K562 (cell line): ENCODE measurements at regions not wholly inside any gene's neighbourhood (a gene's known extent, or its start where the extent isn't known, plus 50 kb on each side); places are given as distances from the start of the nearest gene placed in this dataset.

ENCODE experiments used
- ATAC-seq: fragments of 200-7000 bp; cut with Tn5 transposase; 3 replicates; pipeline ENCODE4 v1.9.1; 2020; ENCODE audit warnings: moderate library complexity
- BruUV-seq: library from RNA; stranded (reverse); fragments of 400-500 nt; replicated peaks from 2 replicates; lab custom pipeline; 2021; lab: Mats Ljungman, UMichigan
- CTCF ChIA-PET: fragments of 300-600 bp; formaldehyde crosslinking; extraction: SDS; loops from one replicate; lab custom pipeline; 2021; ENCODE audit warnings: low intra/inter-chr PET ratio; lab: Yijun Ruan, JAX
- POLR2A ChIA-PET: fragments of 300-600, 350-650 bp; sonication (Branson Sonifier 250); formaldehyde crosslinking; extraction: SDS; loops from one replicate; lab custom pipeline; 2021; ENCODE audit warnings: antibody characterized with exemption, inconsistent platforms; lab: Yijun Ruan, JAX
- DNase-seq, 4 experiments: peaks; one replicate each; pipeline versions ENCODE4 v3.0.0 to v3.0.0-alpha.2; 2011 to 2018; ENCODE audit warnings: low spot score in 3 of 4, mixed read lengths in 3 of 4; ENCODE audit errors: extremely low read depth in 1 of 4
- FAIRE-seq: peaks from 2 replicates; lab custom pipeline; 2011; peaks lifted over from hg19 to GRCh38; lab: Jason Lieb, UNC
- H2AFZ ChIP-seq: 2 replicates; pipeline ENCODE4 v1.6.0; 2011; ENCODE audit warnings: low read depth, low read length, control low read depth, inconsistent platforms
- H3K27ac ChIP-seq: fragments of 200-600 bp; 3 replicates; pipeline ENCODE4 v1.8.0; 2011; ENCODE audit warnings: low read depth, mild to moderate bottlenecking, control low read depth, inconsistent platforms, low read length, moderate library complexity, mixed read lengths; ENCODE audit errors: extremely low read depth
- H3K27me3 ChIP-seq, 2 experiments: fragments of 300-600 bp in 1 of 2; 2 replicates in 1 of 2; 3 replicates in 1 of 2; pipeline versions ENCODE4 v1.6.0 to v1.8.0; 2011; ENCODE audit warnings: inconsistent platforms in 2 of 2, low read length in 2 of 2, mild to moderate bottlenecking in 1 of 2, mixed read lengths in 1 of 2, moderate library complexity in 1 of 2; ENCODE audit not compliant: control insufficient read depth in 2 of 2, insufficient read depth in 2 of 2
- H3K36me3 ChIP-seq: fragments of 300-600 bp; 3 replicates; pipeline ENCODE4 v1.8.0; 2011; ENCODE audit warnings: mild to moderate bottlenecking, low read length, inconsistent platforms; ENCODE audit not compliant: control insufficient read depth, insufficient read depth
- H3K4me1 ChIP-seq, 2 experiments: fragments of 200-600 bp in 1 of 2; replicated peaks in 1 of 2; 2 replicates in 1 of 2; 3 replicates in 1 of 2; pipeline versions ENCODE4 v1.5.1 to v1.8.0; 2011; ENCODE audit warnings: inconsistent platforms in 2 of 2, low read length in 2 of 2, mild to moderate bottlenecking in 1 of 2, mixed read lengths in 1 of 2, moderate library complexity in 1 of 2; ENCODE audit not compliant: control insufficient read depth in 2 of 2, insufficient read depth in 2 of 2
- H3K4me2 ChIP-seq: 2 replicates; pipeline ENCODE4 v1.6.1; 2011; ENCODE audit warnings: low read length, control low read depth, inconsistent platforms, mixed read lengths; ENCODE audit not compliant: insufficient read depth
- H3K4me3 ChIP-seq: fragments of 200-600 bp; sonication (generic), shearing (Covaris generic); 2 replicates; pipeline ENCODE4 v1.5.1; 2016; ENCODE audit warnings: control low read depth, inconsistent platforms
- H3K79me2 ChIP-seq: fragments of 200-600 bp; 3 replicates; pipeline ENCODE4 v1.8.0; 2011; ENCODE audit warnings: low read length, inconsistent platforms; ENCODE audit not compliant: control insufficient read depth, insufficient read depth
- H3K9ac ChIP-seq, 2 experiments: 2 replicates each; pipeline versions ENCODE4 v1.6.0 to v1.6.1; 2011; ENCODE audit warnings: low read depth in 2 of 2, low read length in 2 of 2, control low read depth in 1 of 2, inconsistent platforms in 1 of 2, mild to moderate bottlenecking in 1 of 2, mixed read lengths in 1 of 2; ENCODE audit not compliant: insufficient read depth in 1 of 2
- H3K9me1 ChIP-seq: one replicate; pipeline ENCODE4 v1.6.0; 2011; ENCODE audit warnings: inconsistent platforms, mild to moderate bottlenecking, low read length, moderate library complexity; ENCODE audit not compliant: control insufficient read depth, insufficient read depth
- H3K9me3 ChIP-seq: replicated peaks from 2 replicates; pipeline ENCODE4 v1.5.1; 2011; ENCODE audit warnings: low read depth, low read length, inconsistent platforms; ENCODE audit not compliant: control insufficient read depth, insufficient read depth
- H4K20me1 ChIP-seq: replicated peaks from 2 replicates; pipeline ENCODE4 v1.6.1; 2011; ENCODE audit warnings: low read length, inconsistent platforms, mixed read lengths; ENCODE audit not compliant: control insufficient read depth, insufficient read depth
- ARHGAP35 ChIP-seq: fragments of 450-650 bp; IDR thresholded peaks from 2 replicates; pipeline ENCODE4 v1.6.1; 2018; ENCODE audit not compliant: partially characterized antibody
- CBX5 ChIP-seq: IDR thresholded peaks from 2 replicates; pipeline ENCODE4 v1.6.1; 2014; ENCODE audit warnings: low read depth, borderline replicate concordance
- HLTF ChIP-seq: fragments of 450-650 bp; IDR thresholded peaks from 2 replicates; pipeline ENCODE4 v1.6.1; 2016
- MAFF ChIP-seq: IDR thresholded peaks from 2 replicates; pipeline ENCODE4 v1.6.1; 2012; ENCODE audit warnings: low read length, improper control_type of control experiment
- MAFK ChIP-seq: IDR thresholded peaks from 2 replicates; pipeline ENCODE4 v1.6.1; 2011; ENCODE audit warnings: low read length, improper control_type of control experiment
- MAZ ChIP-seq, 2 experiments: fragments of 450-650 bp in 1 of 2; sonication (generic) in 1 of 2; formaldehyde crosslinking; IDR thresholded peaks in 1 of 2; conservative IDR thresholded peaks in 1 of 2; 2 replicates each; pipeline versions ENCODE4 v1.4.0 to v1.5.0; 2020; ENCODE audit warnings: mild to moderate bottlenecking in 1 of 2, missing genetic modification reagents in 1 of 2
- PHB2 ChIP-seq: fragments of 450-650 bp; IDR thresholded peaks from 2 replicates; pipeline ENCODE4 v1.6.1; 2017; ENCODE audit warnings: low read depth
- SREBF1 ChIP-seq: fragments of 150-350 bp; IDR thresholded peaks from 2 replicates; pipeline ENCODE4 v1.6.1; 2014; ENCODE audit warnings: antibody characterized with exemption, low read depth, low read length, borderline replicate concordance
- ZEB2 ChIP-seq: fragments of 450-650 bp; IDR thresholded peaks from 2 replicates; pipeline ENCODE4 v1.6.1; 2016
- ZNF253 ChIP-seq: fragments of 250-450 bp; sonication (Bioruptor Pico); conservative IDR thresholded peaks from 2 replicates; pipeline ENCODE4 v1.6.1; 2021; ENCODE audit warnings: mild to moderate bottlenecking
- WGBS: fragments of 100-300 bp; shearing (Covaris generic); methylation state at CpG from one replicate; pipeline ENCODE4 v1.1.6; 2016; ENCODE audit warnings: low coverage, mixed read lengths; ENCODE audit not compliant: insufficient coverage; ENCODE audit errors: missing lambda C conversion rate; 5-methylcytosine and 5-hydroxymethylcytosine counted together
- in situ Hi-C: fragments of 300-500 bp; cut with MboI; formaldehyde crosslinking; loops from 4 replicates; pipeline ENCODE4 v1.15.0; 2018; ENCODE audit warnings: inconsistent platforms, mixed read lengths
- intact Hi-C: fragments of 100-400 bp; cut with micrococcal nuclease; formaldehyde crosslinking; loops from 2 replicates; pipeline ENCODE4 v1.14.2; 2022
- TF ChIP-seq, protein P1 (sequence below): sonication (generic); formaldehyde crosslinking; IDR thresholded peaks from 2 replicates; pipeline ENCODE4 v1.8.1; 2022; ENCODE audit warnings: missing genetic modification reagents

DNA sequence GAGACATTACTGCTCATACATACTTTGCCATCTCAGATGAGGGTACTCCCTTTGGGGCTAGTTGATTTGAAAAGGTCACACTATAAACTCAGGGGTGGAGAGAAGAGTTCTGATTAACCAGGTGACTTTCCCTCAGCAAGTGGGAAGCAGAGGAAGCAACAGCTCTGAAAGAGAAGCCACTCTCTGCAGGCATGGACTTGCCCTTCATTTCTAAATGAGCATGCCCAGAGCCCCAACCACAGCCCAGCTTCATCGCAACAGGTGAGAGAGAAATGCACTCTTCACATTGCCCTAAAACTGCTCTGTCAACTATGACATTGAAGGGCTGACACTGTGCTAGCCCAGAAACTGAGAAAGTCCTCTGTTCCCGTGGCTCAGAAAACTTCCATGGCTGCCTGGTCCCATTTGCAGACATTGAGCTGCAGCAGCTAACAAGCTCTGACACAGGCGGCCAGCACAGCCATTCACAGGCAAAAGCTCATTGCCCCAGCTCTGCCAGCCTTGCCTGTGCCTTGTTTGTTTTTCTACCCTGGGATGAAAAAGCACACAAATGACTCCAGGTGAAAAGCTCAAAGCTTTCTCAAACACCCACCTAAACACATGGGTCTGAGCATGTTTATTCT, 419.8 kb upstream of the DYNLRB2 start:
- 0% methylated on average over 3 of the region's 3 CpGs for WGBS
- Histone ChIP-seq H3K36me3 (no peaks in the 10 kb centered on the region), H3K9ac (no peak overlapping the region)
- POLR2A ChIA-PET = interaction anchor here (0.6 to 1.1 kb wide), 2 partner anchors 10 to 47 kb away, joined by 3 read pairs; no protein-coding TSS in a partner anchor
- TF ChIP-seq ZNF253 (CRISPR knock-in tag) = no peak
- TF ChIP-seq MAFF = no peak
- TF ChIP-seq CBX5 = no peak
- no peak for TF ChIP-seq ARHGAP35
- TF ChIP-seq HLTF = no peak
- TF ChIP-seq, all 486 proteins: peak for 0
- CTCF ChIA-PET = no interaction called here
- no peaks in the 10 kb centered on the region for H3K79me2 ChIP-seq
- H2AFZ ChIP-seq = no peak overlapping the region
- no peaks in the 10 kb centered on the region for H3K4me1 ChIP-seq
- FAIRE-seq (no peak), ATAC-seq (no peak), DNase-seq (no peak)
- no peak overlapping the region for H3K4me3 ChIP-seq
- H3K9me3 ChIP-seq = no peaks in the 10 kb centered on the region
- in situ Hi-C loops = no loop called here
- H3K9me1 ChIP-seq = no peaks in the 10 kb centered on the region
- no peak overlapping the region for H3K27ac ChIP-seq
- peaks cover 5 to 8% of the 10 kb centered on the region in 2 experiments for H3K27me3 ChIP-seq
- intact Hi-C loops = no loop called here
- H3K4me2 ChIP-seq = no peak overlapping the region
- no peaks in the 10 kb centered on the region for H4K20me1 ChIP-seq
- BruUV-seq = no TSS peak

DNA sequence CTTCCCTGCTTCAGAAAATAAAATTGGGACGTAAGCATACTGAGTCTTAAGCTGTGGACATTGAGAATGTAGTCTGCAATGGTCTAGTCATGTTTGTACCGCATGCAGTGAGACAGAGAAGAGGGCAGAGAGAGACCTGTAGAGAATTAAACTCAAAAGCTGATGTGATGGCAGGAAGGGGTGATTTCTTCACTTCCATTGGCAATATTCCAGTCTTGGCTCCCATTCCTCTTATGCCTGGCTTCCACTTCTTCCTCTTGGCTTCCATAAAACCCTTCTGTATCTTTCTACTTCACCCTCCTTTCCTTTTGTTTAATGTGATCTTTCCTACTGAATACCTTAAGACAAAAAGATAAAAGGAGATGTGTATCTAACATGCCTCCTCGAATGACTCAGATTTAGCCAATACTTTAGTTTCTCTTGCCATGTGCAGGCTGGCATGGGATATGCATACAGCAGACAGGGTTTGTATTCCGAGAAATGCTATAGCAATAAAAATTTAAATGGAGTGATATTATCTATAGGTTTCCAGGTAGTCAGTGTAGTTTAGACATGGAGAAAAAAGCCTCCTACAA, 423.1 kb upstream of the DYNLRB2 start:
- no peak for TF ChIP-seq ZEB2
- no peak for TF ChIP-seq PHB2
- TF ChIP-seq, protein P1, sequence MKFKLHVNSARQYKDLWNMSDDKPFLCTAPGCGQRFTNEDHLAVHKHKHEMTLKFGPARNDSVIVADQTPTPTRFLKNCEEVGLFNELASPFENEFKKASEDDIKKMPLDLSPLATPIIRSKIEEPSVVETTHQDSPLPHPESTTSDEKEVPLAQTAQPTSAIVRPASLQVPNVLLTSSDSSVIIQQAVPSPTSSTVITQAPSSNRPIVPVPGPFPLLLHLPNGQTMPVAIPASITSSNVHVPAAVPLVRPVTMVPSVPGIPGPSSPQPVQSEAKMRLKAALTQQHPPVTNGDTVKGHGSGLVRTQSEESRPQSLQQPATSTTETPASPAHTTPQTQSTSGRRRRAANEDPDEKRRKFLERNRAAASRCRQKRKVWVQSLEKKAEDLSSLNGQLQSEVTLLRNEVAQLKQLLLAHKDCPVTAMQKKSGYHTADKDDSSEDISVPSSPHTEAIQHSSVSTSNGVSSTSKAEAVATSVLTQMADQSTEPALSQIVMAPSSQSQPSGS (CRISPR knock-in tag) = no peak
- TF ChIP-seq MAFK = no peak
- TF ChIP-seq MAZ (CRISPR knock-in tag; conservative IDR thresholded peaks at IDR 0.05 in 1 of 2, IDR thresholded peaks at IDR 0.05 in 1 of 2) = no peak
- TF ChIP-seq SREBF1 = no peak
- no peaks in the 10 kb centered on the region for H3K9me3 ChIP-seq
- H3K4me2 ChIP-seq = no peak overlapping the region
- H3K9ac ChIP-seq = no peak overlapping the region
- 1% methylated on average over 4 of the region's 4 CpGs for WGBS
- peaks cover 2 to 12% of the 10 kb centered on the region in 2 experiments; a peak in 3 of 5 replicates for H3K27me3 ChIP-seq
- DNase-seq (no peak), ATAC-seq (no peak), FAIRE-seq (no peak)
- H2AFZ ChIP-seq = no peak overlapping the region
- H4K20me1 ChIP-seq = no peaks in the 10 kb centered on the region
- H3K9me1 ChIP-seq = no peaks in the 10 kb centered on the region
- BruUV-seq = no TSS peak
- H3K4me3 ChIP-seq = no peak overlapping the region
- H3K36me3 ChIP-seq = no peaks in the 10 kb centered on the region
- ChIA-PET CTCF (no interaction called here), POLR2A (no interaction called here)
- in situ Hi-C loops (no loop called here), intact Hi-C loops (no loop called here)
- no peaks in the 10 kb centered on the region for H3K4me1 ChIP-seq
- H3K27ac ChIP-seq = no peak overlapping the region
- no peaks in the 10 kb centered on the region for H3K79me2 ChIP-seq
